SK-N-SH (cell line): ENCODE measurements at regions not wholly inside any gene's neighbourhood (a gene's known extent, or its start where the extent isn't known, plus 50 kb on each side); places are given as distances from the start of the nearest gene placed in this dataset.

Source experiments
- CTCF ChIA-PET: fragments of 300-600, 350-600 bp; formaldehyde crosslinking; extraction: SDS; loops from one replicate; lab custom pipeline; 2021; lab: Yijun Ruan, JAX
- POLR2A ChIA-PET: fragments of 350-600 bp; sonication (Branson Sonifier 250); formaldehyde crosslinking; extraction: SDS; loops from one replicate; lab custom pipeline; 2020; ENCODE audit warnings: antibody characterized with exemption, inconsistent platforms; lab: Yijun Ruan, JAX
- DNase-seq: peaks from one replicate; pipeline ENCODE4 v3.0.0; 2012
- H2AFZ ChIP-seq: fragments of 200-600 bp; sonication (generic); 2 replicates; pipeline ENCODE4 v1.8.1; 2016; ENCODE audit warnings: antibody characterized with exemption, mild to moderate bottlenecking, low read depth
- H3F3A ChIP-seq: fragments of 200-600 bp; sonication (generic); replicated peaks from 2 replicates; pipeline ENCODE3; 2016; ENCODE audit warnings: antibody characterized with exemption, mild to moderate bottlenecking; ENCODE audit not compliant: insufficient read depth
- H3K27ac ChIP-seq, 2 experiments: fragments of 200-500 bp in 1 of 2; fragments of 200-600 bp in 1 of 2; sonication (Bioruptor generic) in 1 of 2; sonication (generic), shearing (Covaris generic) in 1 of 2; 2 replicates each; pipeline versions ENCODE4 v1.5.1 to v1.6.1; 2014 to 2016; ENCODE audit warnings: low read depth in 2 of 2, inconsistent platforms in 1 of 2, low read length in 1 of 2, mild to moderate bottlenecking in 1 of 2, mixed read lengths in 1 of 2
- H3K27me3 ChIP-seq: fragments of 200-600 bp; sonication (generic), shearing (Covaris generic); 2 replicates; pipeline ENCODE4 v1.6.1; 2016; ENCODE audit warnings: mixed run types; ENCODE audit not compliant: insufficient read depth
- H3K36me3 ChIP-seq, 2 experiments: fragments of 200-500 bp in 1 of 2; fragments of 200-600 bp in 1 of 2; sonication (Bioruptor generic) in 1 of 2; sonication (generic) in 1 of 2; replicated peaks in 1 of 2; 2 replicates each; pipeline versions ENCODE3 to v1.5.1; 2014 to 2016; ENCODE audit warnings: low read length in 1 of 2, mild to moderate bottlenecking in 1 of 2; ENCODE audit not compliant: insufficient read depth in 2 of 2, control insufficient read depth in 1 of 2
- H3K4me1 ChIP-seq, 2 experiments: fragments of 200-500 bp in 1 of 2; fragments of 200-600 bp in 1 of 2; sonication (Bioruptor generic) in 1 of 2; sonication (generic), shearing (Covaris generic) in 1 of 2; 2 replicates each; pipeline versions ENCODE4 v1.5.1 to v1.6.1; 2014 to 2016; ENCODE audit warnings: low read depth in 1 of 2, low read length in 1 of 2, mixed run types in 1 of 2; ENCODE audit not compliant: insufficient read depth in 2 of 2, control insufficient read depth in 1 of 2
- H3K4me2 ChIP-seq: fragments of 200-600 bp; sonication (generic), shearing (Covaris generic); 2 replicates; pipeline ENCODE4 v1.6.1; 2017; ENCODE audit warnings: mixed run types
- H3K4me3 ChIP-seq, 2 experiments: fragments of 200-500 bp in 1 of 2; fragments of 200-600 bp in 1 of 2; sonication (Bioruptor generic) in 1 of 2; sonication (generic), shearing (Covaris generic) in 1 of 2; 2 replicates each; pipeline versions ENCODE4 v1.5.1 to v1.8.1; 2014 to 2016; ENCODE audit warnings: low read depth in 2 of 2, inconsistent platforms in 1 of 2, low read length in 1 of 2, mild to moderate bottlenecking in 1 of 2, mixed read lengths in 1 of 2, moderate library complexity in 1 of 2
- H3K79me2 ChIP-seq: fragments of 200-600 bp; sonication (generic); 2 replicates; pipeline ENCODE4 v1.8.1; 2017; ENCODE audit warnings: mild to moderate bottlenecking; ENCODE audit not compliant: insufficient read depth
- H3K9ac ChIP-seq: fragments of 200-600 bp; sonication (generic); 2 replicates; pipeline ENCODE4 v1.6.1; 2017; ENCODE audit warnings: mixed run types
- H3K9me2 ChIP-seq: fragments of 200-600 bp; sonication (generic); 2 replicates; pipeline ENCODE4 v1.6.1; 2017; ENCODE audit warnings: mixed run types
- H3K9me3 ChIP-seq: fragments of 200-600 bp; sonication (generic); 2 replicates; pipeline ENCODE4 v1.6.1; 2017; ENCODE audit warnings: mixed run types, mild to moderate bottlenecking, moderate library complexity
- H4K20me1 ChIP-seq: fragments of 200-600 bp; sonication (generic); 2 replicates; pipeline ENCODE4 v1.6.1; 2017; ENCODE audit warnings: mild to moderate bottlenecking, mixed run types; ENCODE audit not compliant: insufficient read depth
- CHD2 ChIP-seq: fragments of 150-350 bp; IDR thresholded peaks from 2 replicates; pipeline ENCODE4 v1.6.1; 2018; ENCODE audit warnings: low read length; ENCODE audit not compliant: partially characterized antibody
- ELF1 ChIP-seq: IDR thresholded peaks from 2 replicates; pipeline ENCODE4 v1.4.0; 2012
- EP300 ChIP-seq, 2 experiments: IDR thresholded peaks; 2 replicates each; pipeline versions ENCODE4 v1.4.0 to v1.6.1; 2012; ENCODE audit warnings: borderline replicate concordance in 1 of 2, low read depth in 1 of 2, low read length in 1 of 2
- EZH2phosphoT487 ChIP-seq: fragments of 200-600 bp; sonication (generic); IDR thresholded peaks from 2 replicates; pipeline ENCODE4 v1.6.1; 2017; ENCODE audit warnings: low read depth, mixed run types, mild to moderate bottlenecking, antibody characterized with exemption, moderate library complexity, borderline replicate concordance
- FOXM1 ChIP-seq: IDR thresholded peaks from 2 replicates; pipeline ENCODE4 v1.4.0; 2012; ENCODE audit warnings: low read depth, mild to moderate bottlenecking
- GATA2 ChIP-seq: sonication (generic); formaldehyde crosslinking; IDR thresholded peaks from 2 replicates; pipeline ENCODE4 v1.5.0; 2020; ENCODE audit warnings: mild to moderate bottlenecking, missing genetic modification reagents
- JUND ChIP-seq: IDR thresholded peaks from 2 replicates; pipeline ENCODE4 v1.4.0; 2012
- MXI1 ChIP-seq: IDR thresholded peaks from 2 replicates; pipeline ENCODE4 v1.6.1; 2012; ENCODE audit warnings: mild to moderate bottlenecking, low read depth, low read length, improper control_type of control experiment
- NRF1 ChIP-seq: IDR thresholded peaks from 2 replicates; pipeline ENCODE4 v1.6.1; 2012; ENCODE audit warnings: low read depth, mild to moderate bottlenecking, low read length
- RCOR1 ChIP-seq: fragments of 150-350 bp; IDR thresholded peaks from 2 replicates; pipeline ENCODE4 v1.6.1; 2017; ENCODE audit warnings: antibody characterized with exemption, low read length
- RFX5 ChIP-seq: IDR thresholded peaks from 2 replicates; pipeline ENCODE4 v1.6.1; 2012; ENCODE audit warnings: mild to moderate bottlenecking, improper control_type of control experiment, low read length
- RXRA ChIP-seq: IDR thresholded peaks from 2 replicates; pipeline ENCODE4 v1.4.0; 2012; ENCODE audit warnings: low read depth, mild to moderate bottlenecking, borderline replicate concordance
- SIN3A ChIP-seq: IDR thresholded peaks from 2 replicates; pipeline ENCODE4 v1.6.1; 2012; ENCODE audit warnings: low read depth, mild to moderate bottlenecking, low read length, moderate library complexity, borderline replicate concordance
- TAF1 ChIP-seq: IDR thresholded peaks from 2 replicates; pipeline ENCODE4 v1.6.1; 2012; ENCODE audit warnings: low read depth, mild to moderate bottlenecking, low read length, moderate library complexity, borderline replicate concordance
- TEAD4 ChIP-seq: IDR thresholded peaks from 2 replicates; pipeline ENCODE4 v1.4.0; 2012; ENCODE audit warnings: mild to moderate bottlenecking, borderline replicate concordance; ENCODE audit not compliant: insufficient read depth
- WGBS: methylation state at CpG from one replicate; pipeline ENCODE4 v1.1.6; 2017; ENCODE audit warnings: low lambda C conversion rate; 5-methylcytosine and 5-hydroxymethylcytosine counted together
- TF ChIP-seq, protein P1 (sequence below): IDR thresholded peaks from 2 replicates; pipeline ENCODE4 v1.6.1; 2012; ENCODE audit warnings: mild to moderate bottlenecking, low read depth, low read length, moderate library complexity
- TF ChIP-seq, protein P2 (sequence below): IDR thresholded peaks from 2 replicates; pipeline ENCODE4; 2012

DNA sequence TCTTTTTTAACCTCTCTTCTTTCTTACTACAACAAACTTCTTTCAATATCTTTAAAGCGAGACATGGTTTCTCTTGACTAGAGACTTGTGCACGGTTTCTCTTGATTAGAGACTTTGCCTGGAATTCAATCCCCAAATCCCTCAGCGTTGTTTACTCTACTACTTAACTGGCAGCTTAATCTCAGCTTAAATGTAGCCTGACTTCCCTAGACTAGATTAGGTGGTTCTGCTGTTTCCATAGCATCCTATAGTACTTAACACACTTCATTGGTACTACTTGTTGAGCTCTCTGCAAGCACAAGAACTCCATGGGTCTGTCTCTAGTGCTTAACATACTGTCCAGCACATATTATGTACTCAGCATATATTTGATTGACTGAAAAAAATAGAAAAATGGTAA, 168.2 kb upstream of the GPR149 start:
- H3K9me2 ChIP-seq = no peaks in the 10 kb centered on the region; the same call in 1 of the 2 replicates
- CTCF ChIA-PET = interaction anchor here (0.7 kb wide), 1 partner anchor 251 kb away, joined by 3 read pairs; no protein-coding TSS in a partner anchor
- H3K4me3 ChIP-seq = no peak overlapping the region
- WGBS = 17% methylated on average over 3 of the region's 3 CpGs
- H3K27ac ChIP-seq = no peak overlapping the region
- no peaks in the 10 kb centered on the region for H3K79me2 ChIP-seq
- no peaks in the 10 kb centered on the region for H3K36me3 ChIP-seq
- no peak for DNase-seq
- H3K27me3 ChIP-seq = no peaks in the 10 kb centered on the region
- H3K9ac ChIP-seq = no peak overlapping the region
- H2AFZ ChIP-seq = no peak overlapping the region
- H3K4me2 ChIP-seq = no peak overlapping the region
- TF ChIP-seq SIN3A = no peak
- TF ChIP-seq EP300 (IDR thresholded peaks at IDR 0.05; ENCODE audit: borderline replicate concordance in 1 of 2, low read depth in 1 of 2, low read length in 1 of 2) = no peak
- TF ChIP-seq TEAD4 = no peak
- TF ChIP-seq GATA2 = no peak
- no peak for TF ChIP-seq EZH2phosphoT487
- no peak for TF ChIP-seq TAF1
- TF ChIP-seq ELF1 = no peak
- no peak for TF ChIP-seq JUND
- no peak for TF ChIP-seq NRF1
- TF ChIP-seq FOXM1 = no peak
- TF ChIP-seq RCOR1 = no peak
- no peak for TF ChIP-seq CHD2
- TF ChIP-seq MXI1 = no peak
- no peak for TF ChIP-seq RXRA
- TF ChIP-seq, protein P1, sequence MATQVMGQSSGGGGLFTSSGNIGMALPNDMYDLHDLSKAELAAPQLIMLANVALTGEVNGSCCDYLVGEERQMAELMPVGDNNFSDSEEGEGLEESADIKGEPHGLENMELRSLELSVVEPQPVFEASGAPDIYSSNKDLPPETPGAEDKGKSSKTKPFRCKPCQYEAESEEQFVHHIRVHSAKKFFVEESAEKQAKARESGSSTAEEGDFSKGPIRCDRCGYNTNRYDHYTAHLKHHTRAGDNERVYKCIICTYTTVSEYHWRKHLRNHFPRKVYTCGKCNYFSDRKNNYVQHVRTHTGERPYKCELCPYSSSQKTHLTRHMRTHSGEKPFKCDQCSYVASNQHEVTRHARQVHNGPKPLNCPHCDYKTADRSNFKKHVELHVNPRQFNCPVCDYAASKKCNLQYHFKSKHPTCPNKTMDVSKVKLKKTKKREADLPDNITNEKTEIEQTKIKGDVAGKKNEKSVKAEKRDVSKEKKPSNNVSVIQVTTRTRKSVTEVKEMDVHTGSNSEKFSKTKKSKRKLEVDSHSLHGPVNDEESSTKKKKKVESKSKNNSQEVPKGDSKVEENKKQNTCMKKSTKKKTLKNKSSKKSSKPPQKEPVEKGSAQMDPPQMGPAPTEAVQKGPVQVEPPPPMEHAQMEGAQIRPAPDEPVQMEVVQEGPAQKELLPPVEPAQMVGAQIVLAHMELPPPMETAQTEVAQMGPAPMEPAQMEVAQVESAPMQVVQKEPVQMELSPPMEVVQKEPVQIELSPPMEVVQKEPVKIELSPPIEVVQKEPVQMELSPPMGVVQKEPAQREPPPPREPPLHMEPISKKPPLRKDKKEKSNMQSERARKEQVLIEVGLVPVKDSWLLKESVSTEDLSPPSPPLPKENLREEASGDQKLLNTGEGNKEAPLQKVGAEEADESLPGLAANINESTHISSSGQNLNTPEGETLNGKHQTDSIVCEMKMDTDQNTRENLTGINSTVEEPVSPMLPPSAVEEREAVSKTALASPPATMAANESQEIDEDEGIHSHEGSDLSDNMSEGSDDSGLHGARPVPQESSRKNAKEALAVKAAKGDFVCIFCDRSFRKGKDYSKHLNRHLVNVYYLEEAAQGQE = no peak
- TF ChIP-seq, protein P2, sequence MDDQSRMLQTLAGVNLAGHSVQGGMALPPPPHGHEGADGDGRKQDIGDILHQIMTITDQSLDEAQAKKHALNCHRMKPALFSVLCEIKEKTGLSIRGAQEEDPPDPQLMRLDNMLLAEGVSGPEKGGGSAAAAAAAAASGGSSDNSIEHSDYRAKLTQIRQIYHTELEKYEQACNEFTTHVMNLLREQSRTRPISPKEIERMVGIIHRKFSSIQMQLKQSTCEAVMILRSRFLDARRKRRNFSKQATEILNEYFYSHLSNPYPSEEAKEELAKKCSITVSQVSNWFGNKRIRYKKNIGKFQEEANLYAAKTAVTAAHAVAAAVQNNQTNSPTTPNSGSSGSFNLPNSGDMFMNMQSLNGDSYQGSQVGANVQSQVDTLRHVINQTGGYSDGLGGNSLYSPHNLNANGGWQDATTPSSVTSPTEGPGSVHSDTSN = no peak
- TF ChIP-seq RFX5 = no peak
- POLR2A ChIA-PET = no interaction called here
- H3K4me1 ChIP-seq = no peaks in the 10 kb centered on the region
- H3K9me3 ChIP-seq = no peaks in the 10 kb centered on the region
- H4K20me1 ChIP-seq = no peaks in the 10 kb centered on the region
- no peaks in the 10 kb centered on the region for H3F3A ChIP-seq
